Stimulated activated naive CD8-positive, alpha-beta T cell treated with anti-CD3 and anti-CD28 coated beads, Interleukin-15, amount 100 ng/mL, for 72 hours (primary cell): ENCODE measurements at regions not wholly inside any gene's neighbourhood (a gene's known extent, or its start where the extent isn't known, plus 50 kb on each side); places are given as distances from the start of the nearest gene placed in this dataset.
"Not testable (repeated sequence)": the region's sequence is repeated elsewhere in the genome, so short reads cannot be mapped to it uniquely, and the experiment has no call there.

Experiments used
- ATAC-seq: fragments of 150-1000 bp; cut with Tn5 transposase; 2 replicates; pipeline ENCODE4 v1.10.0; 2021; ENCODE audit warnings: mild to moderate bottlenecking, moderate library complexity
- DNase-seq, 2 donors: peaks; one replicate each; pipeline ENCODE4 v3.0.0; 2021 to 2022
- H3K27ac Mint-ChIP-seq, 2 donors: one replicate each; pipeline ENCODE4 v1.8.0; 2022; ENCODE audit warnings: mild to moderate bottlenecking in 2 of 2, mixed read lengths in 2 of 2, moderate library complexity in 2 of 2
- H3K27me3 Mint-ChIP-seq: one replicate; pipeline ENCODE4 v1.8.0; 2022; ENCODE audit warnings: mixed read lengths
- H3K4me1 Mint-ChIP-seq: one replicate; pipeline ENCODE4 v1.8.0; 2022; ENCODE audit warnings: mild to moderate bottlenecking, mixed read lengths
- H3K4me3 Mint-ChIP-seq, 2 donors: one replicate each; pipeline ENCODE4 v1.8.0; 2022; ENCODE audit warnings: mild to moderate bottlenecking in 2 of 2, mixed read lengths in 2 of 2, moderate library complexity in 1 of 2
- H3K9me3 Mint-ChIP-seq, 2 donors: one replicate each; pipeline ENCODE4 v1.8.0; 2022; ENCODE audit warnings: mixed read lengths in 2 of 2

GRCh38 chr1:223012176-223012788 lies 130.8 kb downstream of the TLR5 start:
- no peaks in the 10 kb centered on the region for H3K9me3 Mint-ChIP-seq
- no peaks in the 10 kb centered on the region for H3K4me1 Mint-ChIP-seq
- DNase-seq (no peak), ATAC-seq (no peak)
- H3K4me3 Mint-ChIP-seq, result no peak overlapping the region
- H3K27me3 Mint-ChIP-seq, result peaks cover 17% of the 10 kb centered on the region
- H3K27ac Mint-ChIP-seq, result no peak overlapping the region

GRCh38 chr1:223012938-223013337 lies 130.1 kb downstream of the TLR5 start:
- Mint-ChIP-seq H3K4me1 (no peaks in the 10 kb centered on the region), H3K27ac (no peak overlapping the region), H3K27me3 (peaks cover 17% of the 10 kb centered on the region), H3K9me3 (no peaks in the 10 kb centered on the region), H3K4me3 (no peak overlapping the region)
- no peak for ATAC-seq
- DNase-seq, result no peak

GRCh38 chr1:223014142-223014873 lies 128.7 kb downstream of the TLR5 start:
- Mint-ChIP-seq H3K4me1 (no peaks in the 10 kb centered on the region), H3K9me3 (no peaks in the 10 kb centered on the region), H3K4me3 (no peak overlapping the region), H3K27ac (no peak overlapping the region), H3K27me3 (peaks cover 17% of the 10 kb centered on the region)
- ATAC-seq (no peak), DNase-seq (no peak)

DNA sequence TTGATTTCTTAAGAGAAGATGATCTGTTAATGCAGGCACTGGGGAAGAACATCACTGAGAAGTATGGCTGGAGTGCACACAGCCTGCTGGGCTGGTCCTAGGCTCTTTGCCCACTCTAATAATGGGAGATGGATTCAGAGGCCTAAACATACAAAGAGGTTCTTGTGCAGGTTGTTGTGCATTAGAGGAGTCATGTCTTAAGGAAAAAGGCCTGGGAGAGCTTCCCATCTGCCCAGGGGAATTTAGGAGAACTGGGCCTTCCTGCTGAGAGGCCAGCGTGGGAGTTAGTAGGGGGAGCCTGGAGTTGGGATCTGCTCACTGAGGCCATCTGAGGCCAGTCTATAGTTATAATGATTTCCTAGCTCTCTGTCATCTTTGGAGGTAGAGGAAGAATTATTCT lies 126.7 kb downstream of the TLR5 start:
- H3K4me3 Mint-ChIP-seq, result no peak overlapping the region

DNA sequence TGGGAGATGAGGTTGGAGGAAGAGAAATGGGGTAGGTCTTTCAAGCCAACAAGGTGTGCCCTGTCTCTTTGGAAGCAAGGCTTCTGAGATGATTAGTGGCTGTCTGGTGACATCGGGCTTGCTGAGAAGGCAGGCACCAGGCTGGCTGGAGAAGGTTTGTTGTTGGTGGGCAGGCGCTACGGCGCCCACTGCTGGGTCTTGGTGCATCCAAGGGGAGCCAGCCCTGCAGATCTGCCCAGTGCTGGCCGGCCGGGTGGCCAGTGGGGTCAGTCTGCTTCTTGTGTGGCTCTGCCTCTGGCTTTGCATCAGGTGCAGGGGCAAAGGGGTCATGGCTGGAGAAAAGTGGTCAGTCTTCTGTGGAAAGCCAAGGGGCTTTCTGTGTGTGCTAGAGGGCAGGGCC lies 126.2 kb downstream of the TLR5 start:
- H3K4me1 Mint-ChIP-seq, result no peaks in the 10 kb centered on the region
- DNase-seq, result no peak

More for the DNA sequence above, 126.7 kb downstream of the TLR5 start:
- no peak for ATAC-seq
- Mint-ChIP-seq H3K27ac (no peak overlapping the region), H3K9me3 (no peaks in the 10 kb centered on the region), H3K4me1 (no peaks in the 10 kb centered on the region), H3K27me3 (peaks cover 9% of the 10 kb centered on the region)
- no peak for DNase-seq

DNA sequence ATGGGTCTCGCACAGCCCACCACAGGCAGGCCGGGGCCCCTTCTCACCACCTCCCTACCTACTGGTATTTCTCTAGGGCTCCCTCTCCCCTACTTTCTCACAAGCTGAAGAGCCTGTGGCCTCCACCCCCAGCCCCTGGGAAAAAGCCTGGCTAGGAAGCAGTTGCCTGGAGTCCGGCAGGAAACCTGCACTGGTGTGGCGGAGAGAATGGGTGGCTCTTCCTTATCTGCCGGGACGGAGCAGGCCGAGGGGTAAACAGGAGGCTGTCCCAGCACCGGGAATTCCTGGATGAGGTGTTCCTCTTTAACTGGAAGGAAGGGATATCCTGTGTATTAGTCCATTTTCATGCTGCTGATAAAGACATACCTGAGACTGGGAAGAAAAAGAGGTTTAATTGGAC lies 125.8 kb downstream of the TLR5 start:
- Mint-ChIP-seq H3K9me3 (no peaks in the 10 kb centered on the region), H3K27ac (no peak overlapping the region), H3K4me1 (no peaks in the 10 kb centered on the region), H3K4me3 (no peak overlapping the region), H3K27me3 (peaks cover 8% of the 10 kb centered on the region)
- no peak for ATAC-seq
- no peak for DNase-seq

More for the DNA sequence above, 126.2 kb downstream of the TLR5 start:
- no peak overlapping the region for H3K4me3 Mint-ChIP-seq
- ATAC-seq, result no peak
- peaks cover 8% of the 10 kb centered on the region for H3K27me3 Mint-ChIP-seq
- no peak overlapping the region for H3K27ac Mint-ChIP-seq
- no peaks in the 10 kb centered on the region for H3K9me3 Mint-ChIP-seq

GRCh38 chr1:223018534-223018933 lies 124.5 kb downstream of the TLR5 start:
- no peak overlapping the region for H3K4me3 Mint-ChIP-seq
- peaks cover 1% of the 10 kb centered on the region for H3K27me3 Mint-ChIP-seq
- peak overlapping the region in 1 of 2 donors; percentile 65 for H3K27ac Mint-ChIP-seq
- no peak for ATAC-seq
- H3K9me3 Mint-ChIP-seq, result no peaks in the 10 kb centered on the region
- H3K4me1 Mint-ChIP-seq, result no peaks in the 10 kb centered on the region
- no peak for DNase-seq

DNA sequence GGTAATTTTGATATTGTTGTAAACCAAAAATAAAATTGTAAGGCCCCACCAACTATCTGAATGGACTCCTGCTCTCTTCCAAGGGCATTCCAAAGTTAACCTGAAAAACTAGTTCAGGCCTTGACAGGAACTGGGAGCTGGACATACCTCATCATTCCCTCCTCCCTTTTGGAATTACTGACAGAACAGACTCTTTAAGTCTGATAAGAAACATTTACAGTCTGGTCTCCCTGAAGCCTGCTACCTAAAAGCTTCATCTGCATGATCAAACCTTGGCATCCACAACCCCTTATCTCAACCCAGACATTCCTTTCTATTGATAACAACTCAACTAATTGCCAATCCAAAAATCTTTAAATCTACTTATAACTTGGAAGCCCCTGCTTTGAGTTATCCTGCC lies 123.8 kb downstream of the TLR5 start:
- no peak overlapping the region for H3K27ac Mint-ChIP-seq
- DNase-seq, result no peak
- ATAC-seq, result no peak
- H3K4me1 Mint-ChIP-seq, result no peaks in the 10 kb centered on the region
- H3K27me3 Mint-ChIP-seq, result no peaks in the 10 kb centered on the region
- H3K4me3 Mint-ChIP-seq, result no peak overlapping the region
- no peaks in the 10 kb centered on the region for H3K9me3 Mint-ChIP-seq

DNA sequence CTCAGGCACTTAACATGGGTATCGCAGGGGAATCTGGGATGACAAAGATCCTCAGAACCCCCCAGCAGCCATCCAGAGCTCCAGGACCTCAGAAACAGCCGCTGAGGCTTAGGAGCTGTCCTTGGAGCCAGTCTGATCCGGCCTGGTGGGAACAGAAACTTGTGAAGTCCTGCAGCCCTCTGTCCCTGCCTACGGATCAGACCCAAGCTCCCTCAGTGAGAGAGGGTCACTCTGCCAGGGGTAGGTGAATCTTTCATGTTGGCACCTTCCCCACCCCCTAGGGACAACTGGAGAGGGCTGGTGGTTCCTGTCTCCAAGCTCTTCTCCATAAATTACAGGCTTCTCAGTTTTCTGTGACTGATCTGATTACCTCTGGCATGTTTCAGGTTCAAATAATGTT lies 122.3 kb downstream of the TLR5 start:
- ATAC-seq, result no peak
- Mint-ChIP-seq H3K27me3 (no peaks in the 10 kb centered on the region), H3K27ac (no peak overlapping the region)

DNA sequence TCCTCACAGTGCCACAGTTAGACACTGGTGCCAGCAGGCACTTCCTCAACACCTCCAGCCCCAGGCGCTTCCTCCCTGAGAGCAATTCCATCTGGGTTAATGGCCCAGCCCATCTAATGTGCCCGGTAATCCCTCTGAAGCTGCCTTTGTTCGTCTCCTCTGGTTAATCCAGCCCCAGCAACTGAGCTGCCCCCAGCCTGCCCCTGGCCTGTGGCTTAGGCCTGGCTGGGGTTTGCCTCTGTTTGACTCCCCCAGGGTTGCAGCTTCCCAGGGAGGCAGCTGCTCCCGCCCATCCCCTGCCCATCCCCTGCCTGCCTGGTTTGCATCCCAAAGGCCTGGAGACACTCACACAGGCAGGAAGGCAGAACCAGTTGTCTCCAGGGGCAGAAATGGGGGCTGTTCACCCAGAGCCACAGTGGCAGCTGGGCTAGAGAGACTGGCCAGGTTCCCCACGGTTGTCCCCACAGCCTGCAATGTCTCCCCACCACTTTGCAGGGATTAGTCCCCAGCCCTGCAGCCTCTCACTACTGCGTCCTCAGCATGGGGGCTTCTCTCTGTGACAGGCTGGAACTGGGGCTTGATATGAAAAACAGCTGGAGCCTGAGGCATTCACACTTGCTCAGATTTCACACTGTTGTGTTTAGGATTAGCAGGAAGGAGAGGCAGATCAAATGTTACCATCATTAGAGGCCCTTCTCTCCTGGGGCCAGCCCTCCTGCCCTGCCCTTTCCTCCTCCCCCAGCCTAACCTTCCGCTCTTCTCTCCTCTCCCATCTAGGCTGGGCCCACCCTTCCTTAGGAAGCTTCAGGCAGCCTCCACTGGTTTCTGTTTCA lies 120.2 kb downstream of the TLR5 start:
- no peaks in the 10 kb centered on the region for H3K4me1 Mint-ChIP-seq
- ATAC-seq (no peak), DNase-seq (no peak)
- no peaks in the 10 kb centered on the region for H3K27me3 Mint-ChIP-seq
- no peaks in the 10 kb centered on the region for H3K9me3 Mint-ChIP-seq
- H3K4me3 Mint-ChIP-seq, result no peak overlapping the region
- H3K27ac Mint-ChIP-seq, result no peak overlapping the region

More for the DNA sequence above, 122.3 kb downstream of the TLR5 start:
- Mint-ChIP-seq H3K4me1 (no peaks in the 10 kb centered on the region), H3K4me3 (no peak overlapping the region), H3K9me3 (no peaks in the 10 kb centered on the region)
- no peak for DNase-seq

DNA sequence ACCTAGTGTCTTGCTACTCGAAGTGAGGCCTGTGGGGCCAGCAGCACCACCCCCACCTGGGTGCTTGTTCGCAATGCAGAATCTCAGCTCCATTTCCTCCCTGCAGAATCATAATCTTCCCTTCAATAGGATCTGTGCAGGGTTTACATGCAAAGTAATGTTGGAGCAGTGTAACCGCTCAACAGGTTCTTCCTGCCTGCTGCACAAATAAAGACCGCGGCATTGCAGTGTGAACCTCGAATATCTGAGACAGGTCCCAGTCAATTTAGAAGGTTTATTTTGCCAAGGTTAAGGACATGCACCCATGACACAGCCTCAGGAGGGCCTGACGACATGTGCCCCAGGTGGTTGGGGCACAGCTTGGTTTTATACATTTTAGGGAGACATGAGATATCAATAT lies 119.2 kb downstream of the TLR5 start:
- Mint-ChIP-seq H3K4me3 (no peak overlapping the region), H3K9me3 (no peaks in the 10 kb centered on the region), H3K4me1 (no peaks in the 10 kb centered on the region), H3K27me3 (no peaks in the 10 kb centered on the region), H3K27ac (peak overlapping the region in 1 of 2 donors; percentile 10)
- no peak for ATAC-seq
- DNase-seq, result no peak

GRCh38 chr1:223024486-223024885 lies 118.6 kb downstream of the TLR5 start:
- not testable (repeated sequence) for H3K27ac Mint-ChIP-seq, H3K4me1 Mint-ChIP-seq, DNase-seq, ATAC-seq, H3K27me3 Mint-ChIP-seq, H3K9me3 Mint-ChIP-seq, H3K4me3 Mint-ChIP-seq

GRCh38 chr1:223025190-223025734 lies 117.8 kb downstream of the TLR5 start:
- H3K9me3 Mint-ChIP-seq, H3K4me3 Mint-ChIP-seq, H3K27ac Mint-ChIP-seq, H3K27me3 Mint-ChIP-seq, ATAC-seq, DNase-seq, H3K4me1 Mint-ChIP-seq: not testable (repeated sequence)

- H3K27ac Mint-ChIP-seq, H3K9me3 Mint-ChIP-seq, H3K4me3 Mint-ChIP-seq, DNase-seq, ATAC-seq, H3K4me1 Mint-ChIP-seq, H3K27me3 Mint-ChIP-seq: not testable (repeated sequence)
Measured at GRCh38 chr1:223026639-223027038, 116.4 kb downstream of the TLR5 start.

GRCh38 chr1:223029985-223030769 lies 112.9 kb downstream of the TLR5 start:
- H3K9me3 Mint-ChIP-seq, result no peaks in the 10 kb centered on the region

More at GRCh38 chr1:223029985-223030769, 112.9 kb downstream of the TLR5 start:
- no peak for DNase-seq
- Mint-ChIP-seq H3K27ac (no peak overlapping the region), H3K4me1 (no peaks in the 10 kb centered on the region), H3K4me3 (no peak overlapping the region), H3K27me3 (no peaks in the 10 kb centered on the region)
- ATAC-seq, result no peak
